ENCODE measurements at regions not wholly inside any gene's neighbourhood (a gene's known extent, or its start where the extent isn't known, plus 50 kb on each side); places are given as distances from the start of the nearest gene placed in this dataset.

DNA sequence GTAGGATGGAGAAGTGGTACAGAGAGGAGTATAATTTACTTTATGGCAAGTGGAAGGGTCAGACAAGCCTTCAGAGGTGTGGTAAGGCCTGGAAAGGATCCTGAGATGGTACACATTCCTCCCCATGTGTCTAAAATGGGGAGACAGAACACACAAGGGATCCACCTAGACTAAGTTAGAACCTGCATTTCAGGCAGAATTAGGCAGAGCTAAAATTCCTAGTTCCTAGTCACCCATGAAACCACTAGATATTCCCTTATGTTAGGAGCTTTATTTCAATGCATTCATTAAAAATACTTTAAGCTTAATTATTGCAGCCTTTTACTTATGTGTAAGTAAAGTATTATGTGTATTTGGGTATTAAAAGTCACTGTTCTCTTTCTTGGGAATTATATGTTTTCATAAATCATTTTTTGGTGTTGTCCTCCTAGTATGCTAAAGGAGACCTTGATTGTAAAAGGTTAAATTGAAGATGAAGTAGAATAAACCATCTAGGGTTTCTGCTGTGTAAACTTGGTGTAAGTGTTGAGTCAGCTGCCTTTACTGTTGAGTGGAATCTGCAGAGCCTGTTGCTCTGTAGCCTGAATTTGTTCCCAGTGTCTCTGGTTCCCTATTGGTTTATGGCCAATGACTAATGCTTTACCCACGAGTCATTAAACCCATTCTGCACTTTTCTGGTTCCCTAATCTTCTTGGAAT is 423.2 kb downstream of the ATP23 start:
- H3K9me3 Mint-ChIP-seq, result peaks cover 0 to 5% (median 0%) of the 10 kb centered on the region in 7 donors
- no peaks in the 10 kb centered on the region for H3K36me3 Mint-ChIP-seq
- no peak overlapping the region for H3K4me3 Mint-ChIP-seq
- ATAC-seq (ENCODE audit: low read depth in 2 of 2) (no peak), DNase-seq (no peak)
- no peaks in the 10 kb centered on the region for H3K4me1 Mint-ChIP-seq
- no peak overlapping the region for H3K27ac Mint-ChIP-seq
- peaks cover 0 to 11% (median 4%) of the 10 kb centered on the region in 3 donors for H3K27me3 Mint-ChIP-seq

DNA sequence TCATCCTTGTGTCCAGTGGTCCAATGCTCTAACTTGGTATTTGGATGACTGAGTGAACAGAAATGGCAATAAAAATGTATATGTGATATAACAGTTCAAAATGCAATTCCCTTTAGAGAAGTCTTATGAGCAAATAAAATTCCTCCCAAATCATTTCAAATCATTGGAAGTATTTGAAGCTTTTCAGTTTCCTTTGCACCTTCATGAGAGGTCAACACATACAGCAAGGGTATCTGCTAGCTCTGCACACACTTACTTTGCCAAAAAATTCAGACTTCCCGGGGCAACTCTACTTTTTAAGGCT is 423.7 kb downstream of the ATP23 start:
- DNase-seq (no peak), ATAC-seq (ENCODE audit: low read depth in 2 of 2) (no peak)
- peaks cover 0 to 5% (median 0%) of the 10 kb centered on the region in 7 donors for H3K9me3 Mint-ChIP-seq
- no peak overlapping the region for H3K27ac Mint-ChIP-seq
- no peak overlapping the region for H3K4me3 Mint-ChIP-seq
- H3K36me3 Mint-ChIP-seq, result no peaks in the 10 kb centered on the region
- H3K4me1 Mint-ChIP-seq, result no peaks in the 10 kb centered on the region
- peaks cover 0 to 11% (median 4%) of the 10 kb centered on the region in 3 donors for H3K27me3 Mint-ChIP-seq

GRCh38 chr12:58367041-58367440 is 425.7 kb downstream of the ATP23 start:
- DNase-seq (no peak), ATAC-seq (ENCODE audit: low read depth in 2 of 2) (no peak)
- Mint-ChIP-seq H3K4me3 (no peak overlapping the region), H3K27me3 (peaks cover 0 to 11% (median 4%) of the 10 kb centered on the region in 3 donors), H3K9me3 (peaks cover 0 to 13% (median 7%) of the 10 kb centered on the region in 7 donors), H3K36me3 (peaks cover 0 to 6% of the 10 kb centered on the region in 2 donors), H3K4me1 (no peaks in the 10 kb centered on the region), H3K27ac (no peak overlapping the region)

DNA sequence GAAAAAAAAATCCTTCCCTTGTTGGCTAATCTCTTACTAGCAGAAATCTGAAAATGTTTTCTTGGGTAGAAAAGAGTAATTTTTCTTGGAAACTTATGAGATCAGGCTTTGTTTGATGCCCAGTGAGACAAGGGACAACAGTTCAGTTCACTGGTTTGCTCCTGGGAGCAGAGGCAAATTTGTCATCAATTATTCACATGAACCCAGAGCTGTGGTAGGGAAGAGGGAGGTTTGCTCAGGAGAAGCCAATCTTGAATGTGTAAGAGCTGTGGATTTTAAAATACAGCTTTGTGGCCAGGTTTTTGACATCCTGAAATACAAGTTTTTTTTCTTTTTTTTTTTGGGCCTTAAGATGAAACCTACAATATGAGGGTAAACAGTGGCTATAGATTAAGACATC is 426.6 kb downstream of the ATP23 start:
- ATAC-seq (ENCODE audit: low read depth in 2 of 2) (no peak), DNase-seq (no peak)
- H3K9me3 Mint-ChIP-seq, result peaks cover 0 to 20% (median 9%) of the 10 kb centered on the region in 7 donors
- H3K27ac Mint-ChIP-seq, result no peak overlapping the region
- no peak overlapping the region for H3K4me3 Mint-ChIP-seq
- no peaks in the 10 kb centered on the region for H3K4me1 Mint-ChIP-seq
- peaks cover 0 to 9% (median 4%) of the 10 kb centered on the region in 3 donors for H3K27me3 Mint-ChIP-seq
- peaks cover 0 to 6% of the 10 kb centered on the region in 2 donors for H3K36me3 Mint-ChIP-seq

DNA sequence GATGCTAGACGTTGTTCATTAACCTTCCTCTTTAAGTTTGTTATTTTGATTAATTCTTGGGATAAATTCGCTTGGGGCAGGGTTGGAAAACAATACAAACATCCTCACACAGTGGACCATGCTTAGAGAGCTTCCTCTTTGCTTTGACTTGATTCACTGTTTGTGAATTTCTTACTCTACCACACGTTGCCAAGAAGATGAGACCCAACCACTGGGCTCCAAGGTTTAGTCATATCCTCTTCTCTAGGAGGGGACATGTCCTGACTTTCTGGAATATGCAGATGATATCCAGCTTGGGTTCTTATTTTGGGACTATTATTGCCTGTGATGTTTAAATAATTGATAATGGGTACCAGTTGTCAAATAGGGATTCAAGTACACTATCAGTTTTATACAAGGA is 428.2 kb downstream of the ATP23 start:
- DNase-seq, result no peak
- ATAC-seq (ENCODE audit: low read depth in 2 of 2), result no peak
- Mint-ChIP-seq H3K4me3 (no peak overlapping the region), H3K4me1 (no peaks in the 10 kb centered on the region), H3K27ac (no peak overlapping the region), H3K36me3 (peaks cover 0 to 6% of the 10 kb centered on the region in 2 donors), H3K9me3 (peaks cover 0 to 21% (median 9%) of the 10 kb centered on the region in 7 donors), H3K27me3 (peaks cover 0 to 5% (median 0%) of the 10 kb centered on the region in 3 donors)

- peaks cover 0 to 21% (median 9%) of the 10 kb centered on the region in 7 donors for H3K9me3 Mint-ChIP-seq
- peaks cover 0 to 6% of the 10 kb centered on the region in 2 donors for H3K36me3 Mint-ChIP-seq
- peaks cover 0 to 4% (median 0%) of the 10 kb centered on the region in 3 donors for H3K27me3 Mint-ChIP-seq
- no peaks in the 10 kb centered on the region for H3K4me1 Mint-ChIP-seq
- no peak overlapping the region for H3K27ac Mint-ChIP-seq
- DNase-seq (no peak), ATAC-seq (ENCODE audit: low read depth in 2 of 2) (no peak)
- no peak overlapping the region for H3K4me3 Mint-ChIP-seq
Measured at GRCh38 chr12:58372298-58372697, 430.9 kb downstream of the ATP23 start.

DNA sequence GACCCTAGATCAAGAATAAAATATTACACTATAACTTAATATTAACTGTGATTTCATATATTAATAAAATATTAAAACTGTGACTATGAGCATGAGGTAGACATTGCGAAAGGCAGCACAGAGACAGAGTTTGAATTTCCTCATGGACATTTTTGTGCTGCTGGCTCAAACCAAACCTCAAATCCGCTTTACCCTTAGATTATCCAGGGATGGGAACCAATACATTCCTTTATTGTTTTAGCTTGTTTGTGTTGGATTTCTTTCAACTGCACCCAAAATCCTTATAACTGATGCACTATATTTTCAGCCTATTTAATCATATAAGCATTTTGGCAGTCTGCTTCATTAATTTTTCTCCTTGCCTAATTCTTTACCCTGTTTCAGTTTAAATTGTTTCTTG is 436.7 kb downstream of the ATP23 start:
- H3K9me3 Mint-ChIP-seq, result peaks cover 0 to 2% (median 0%) of the 10 kb centered on the region in 7 donors
- no peak overlapping the region for H3K27ac Mint-ChIP-seq
- H3K27me3 Mint-ChIP-seq, result peaks cover 4 to 18% (median 10%) of the 10 kb centered on the region in 3 donors
- no peaks in the 10 kb centered on the region for H3K4me1 Mint-ChIP-seq
- no peaks in the 10 kb centered on the region for H3K36me3 Mint-ChIP-seq
- ATAC-seq (ENCODE audit: low read depth in 2 of 2), result no peak
- H3K4me3 Mint-ChIP-seq, result no peak overlapping the region
- no peak for DNase-seq

GRCh38 chr12:58381546-58381945 is 440.2 kb downstream of the ATP23 start:
- peaks cover 0 to 2% (median 0%) of the 10 kb centered on the region in 7 donors for H3K9me3 Mint-ChIP-seq
- H3K27me3 Mint-ChIP-seq, result peaks cover 4 to 18% (median 10%) of the 10 kb centered on the region in 3 donors
- ATAC-seq (ENCODE audit: low read depth in 2 of 2), result no peak
- H3K4me1 Mint-ChIP-seq, result no peaks in the 10 kb centered on the region
- no peaks in the 10 kb centered on the region for H3K36me3 Mint-ChIP-seq
- no peak for DNase-seq
- no peak overlapping the region for H3K4me3 Mint-ChIP-seq
- no peak overlapping the region for H3K27ac Mint-ChIP-seq

DNA sequence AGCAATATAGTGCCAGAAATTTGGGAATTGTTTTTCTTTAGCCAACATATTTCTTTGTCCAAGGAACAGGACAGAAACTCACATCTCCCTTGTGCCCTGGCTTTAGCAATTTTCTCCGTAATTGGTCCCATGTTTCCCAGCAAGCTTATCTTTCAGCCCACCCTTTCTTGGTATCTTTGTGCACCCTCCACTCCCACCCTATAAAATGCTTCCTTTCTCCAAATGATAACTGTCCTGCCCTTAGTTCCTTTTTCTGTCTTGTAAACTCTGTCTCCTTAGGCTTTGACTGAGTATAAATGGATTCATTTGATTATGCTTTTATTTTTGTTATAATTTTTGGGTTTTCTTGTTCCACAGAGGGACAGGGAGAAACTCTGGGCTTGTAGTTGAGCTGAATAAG is 442.8 kb downstream of the ATP23 start:
- H3K36me3 Mint-ChIP-seq, result no peaks in the 10 kb centered on the region
- H3K9me3 Mint-ChIP-seq, result no peaks in the 10 kb centered on the region
- peaks cover 4 to 11% (median 10%) of the 10 kb centered on the region in 3 donors for H3K27me3 Mint-ChIP-seq
- no peaks in the 10 kb centered on the region for H3K4me1 Mint-ChIP-seq
- DNase-seq (no peak), ATAC-seq (ENCODE audit: low read depth in 2 of 2) (no peak)
- no peak overlapping the region for H3K27ac Mint-ChIP-seq
- H3K4me3 Mint-ChIP-seq, result no peak overlapping the region

GRCh38 chr12:58386136-58386535 is 444.8 kb downstream of the ATP23 start:
- ATAC-seq (ENCODE audit: low read depth in 2 of 2) (no peak), DNase-seq (no peak)
- H3K9me3 Mint-ChIP-seq, result no peaks in the 10 kb centered on the region
- no peaks in the 10 kb centered on the region for H3K4me1 Mint-ChIP-seq
- H3K27me3 Mint-ChIP-seq, result peaks cover 4 to 11% (median 10%) of the 10 kb centered on the region in 3 donors
- H3K27ac Mint-ChIP-seq, result no peak overlapping the region
- H3K4me3 Mint-ChIP-seq, result no peak overlapping the region
- H3K36me3 Mint-ChIP-seq, result no peaks in the 10 kb centered on the region

DNA sequence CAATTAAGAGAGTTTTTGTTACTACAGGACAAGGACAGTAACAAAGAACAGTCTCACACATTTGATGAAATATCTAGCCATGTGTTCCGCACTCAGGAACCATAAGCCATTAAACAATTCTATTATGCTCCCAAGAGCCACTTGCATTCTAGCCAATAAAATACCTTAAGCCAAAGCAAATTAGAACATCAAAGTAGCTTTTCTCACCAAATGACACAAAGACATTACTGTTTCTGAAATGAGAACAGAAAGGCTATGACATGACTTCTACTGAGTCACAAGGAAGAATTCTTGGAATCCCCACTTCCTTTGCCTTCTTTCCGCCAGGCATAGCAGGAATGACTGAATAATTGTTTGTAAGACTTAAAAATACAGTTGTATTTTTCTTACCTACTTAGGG is 445.8 kb downstream of the ATP23 start:
- ATAC-seq (ENCODE audit: low read depth in 2 of 2), result no peak
- H3K4me1 Mint-ChIP-seq, result no peaks in the 10 kb centered on the region
- H3K4me3 Mint-ChIP-seq, result no peak overlapping the region
- H3K36me3 Mint-ChIP-seq, result no peaks in the 10 kb centered on the region
- no peak for DNase-seq
- no peak overlapping the region for H3K27ac Mint-ChIP-seq
- H3K27me3 Mint-ChIP-seq, result peaks cover 0 to 5% (median 0%) of the 10 kb centered on the region in 3 donors
- no peaks in the 10 kb centered on the region for H3K9me3 Mint-ChIP-seq

DNA sequence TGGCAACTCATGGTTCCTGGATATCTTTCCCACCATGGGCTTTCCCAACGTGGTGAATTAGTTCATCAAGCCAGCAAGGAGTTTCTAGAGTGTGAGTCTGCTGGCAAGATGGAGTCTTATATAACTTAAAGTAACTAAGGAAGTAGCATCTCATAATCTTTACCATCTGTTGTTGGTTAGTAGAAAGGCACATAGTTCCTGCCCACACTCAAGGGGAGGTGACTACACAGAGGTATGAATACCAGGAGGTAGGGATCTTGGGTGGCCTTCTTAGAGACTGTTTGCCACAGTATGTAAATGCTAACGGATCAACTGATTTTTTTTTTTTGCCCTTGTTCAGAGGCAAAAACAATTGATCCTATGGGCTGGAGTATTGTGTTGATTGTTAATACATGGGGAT is 446.9 kb downstream of the ATP23 start:
- DNase-seq, result no peak
- Mint-ChIP-seq H3K27ac (no peak overlapping the region), H3K4me3 (no peak overlapping the region), H3K36me3 (no peaks in the 10 kb centered on the region), H3K27me3 (no peaks in the 10 kb centered on the region), H3K9me3 (no peaks in the 10 kb centered on the region), H3K4me1 (no peaks in the 10 kb centered on the region)
- ATAC-seq (ENCODE audit: low read depth in 2 of 2), result no peak

GRCh38 chr12:58393152-58393551 is 451.8 kb downstream of the ATP23 start:
- no peak overlapping the region for H3K4me3 Mint-ChIP-seq
- no peaks in the 10 kb centered on the region for H3K36me3 Mint-ChIP-seq
- H3K27me3 Mint-ChIP-seq, result no peaks in the 10 kb centered on the region
- peaks cover 0 to 5% (median 3%) of the 10 kb centered on the region in 7 donors for H3K9me3 Mint-ChIP-seq
- H3K4me1 Mint-ChIP-seq, result no peaks in the 10 kb centered on the region
- DNase-seq (no peak), ATAC-seq (ENCODE audit: low read depth in 2 of 2) (no peak)
- H3K27ac Mint-ChIP-seq, result no peak overlapping the region

- Mint-ChIP-seq H3K4me3 (no peak overlapping the region), H3K36me3 (no peaks in the 10 kb centered on the region), H3K27me3 (peaks cover 0 to 5% (median 0%) of the 10 kb centered on the region in 3 donors), H3K4me1 (no peaks in the 10 kb centered on the region), H3K9me3 (peaks cover 0 to 15% (median 5%) of the 10 kb centered on the region in 7 donors), H3K27ac (no peak overlapping the region)
- ATAC-seq (ENCODE audit: low read depth in 2 of 2) (no peak), DNase-seq (no peak)
Measured at GRCh38 chr12:58395056-58395455, 453.7 kb downstream of the ATP23 start.
